ENCODE measurements at regions not wholly inside any gene's neighbourhood (a gene's known extent, or its start where the extent isn't known, plus 50 kb on each side); places are given as distances from the start of the nearest gene placed in this dataset.
A peak's percentile ranks its signal among the peaks of the same experiment; 100 is the strongest.

GRCh38 chr11:92306966-92307510 lies 82.4 kb downstream of the FAT3 start:
- DNase-seq (ENCODE audit: low read depth), result no peak
- no peak for TF ChIP-seq CTCF (IDR thresholded peaks at IDR 0.05; ENCODE audit: insufficient read depth, low read depth, low read length)
- no peak overlapping the region for H3K4me3 ChIP-seq (ENCODE audit: low read depth, low read length)

GRCh38 chr11:92308366-92308765 lies 83.7 kb downstream of the FAT3 start:
- peak; percentile 12 for DNase-seq (ENCODE audit: low read depth)
- no peak overlapping the region for H3K4me3 ChIP-seq (ENCODE audit: low read depth, low read length)
- no peak for TF ChIP-seq CTCF (IDR thresholded peaks at IDR 0.05; ENCODE audit: insufficient read depth, low read depth, low read length)

GRCh38 chr11:92311616-92312449 lies 87.2 kb downstream of the FAT3 start:
- peak; percentile 57 for DNase-seq (ENCODE audit: low read depth)
- TF ChIP-seq CTCF (IDR thresholded peaks at IDR 0.05; ENCODE audit: insufficient read depth, low read depth, low read length), result peak; percentile 31
- no peak overlapping the region for H3K4me3 ChIP-seq (ENCODE audit: low read depth, low read length)

- H3K4me3 ChIP-seq (ENCODE audit: low read depth, low read length), result no peak overlapping the region
- TF ChIP-seq CTCF (IDR thresholded peaks at IDR 0.05; ENCODE audit: insufficient read depth, low read depth, low read length), result no peak
- no peak for DNase-seq (ENCODE audit: low read depth)
Measured at GRCh38 chr11:92313784-92314183, 89.2 kb downstream of the FAT3 start.

GRCh38 chr11:92314499-92314898 lies 89.9 kb downstream of the FAT3 start:
- TF ChIP-seq CTCF (IDR thresholded peaks at IDR 0.05; ENCODE audit: insufficient read depth, low read depth, low read length), result no peak
- DNase-seq (ENCODE audit: low read depth), result no peak
- H3K4me3 ChIP-seq (ENCODE audit: low read depth, low read length), result no peak overlapping the region

- no peak overlapping the region for H3K4me3 ChIP-seq (ENCODE audit: low read depth, low read length)
- TF ChIP-seq CTCF (IDR thresholded peaks at IDR 0.05; ENCODE audit: insufficient read depth, low read depth, low read length), result no peak
Measured at GRCh38 chr11:92316106-92316809, 91.6 kb downstream of the FAT3 start.

More at GRCh38 chr11:92316106-92316809, 91.6 kb downstream of the FAT3 start:
- no peak for DNase-seq (ENCODE audit: low read depth)

Measured in fibroblast of villous mesenchyme (primary cell).